ENCODE measurements at regions not wholly inside any gene's neighbourhood (a gene's known extent, or its start where the extent isn't known, plus 50 kb on each side); places are given as distances from the start of the nearest gene placed in this dataset.

DNA sequence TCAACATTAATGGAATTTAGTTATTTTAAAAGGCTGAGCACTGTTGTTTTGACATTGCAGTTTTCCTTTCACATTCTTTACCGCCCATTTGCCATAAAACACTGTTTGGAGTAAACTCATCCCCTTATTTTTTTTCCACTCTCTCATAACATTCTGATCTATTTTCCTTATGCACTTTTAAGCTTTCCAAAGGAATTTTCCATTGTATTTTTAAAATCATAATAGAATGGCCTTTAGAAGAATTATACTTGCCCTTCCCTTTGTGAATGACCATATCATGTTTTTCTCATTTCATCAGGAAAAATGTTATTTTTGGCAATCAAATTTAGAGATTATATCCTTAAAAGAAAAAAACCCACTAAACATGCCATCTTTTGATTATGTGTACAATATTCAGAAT lies 1074.2 kb downstream of the STIM2 start (continued):
- TF ChIP-seq, protein P1, sequence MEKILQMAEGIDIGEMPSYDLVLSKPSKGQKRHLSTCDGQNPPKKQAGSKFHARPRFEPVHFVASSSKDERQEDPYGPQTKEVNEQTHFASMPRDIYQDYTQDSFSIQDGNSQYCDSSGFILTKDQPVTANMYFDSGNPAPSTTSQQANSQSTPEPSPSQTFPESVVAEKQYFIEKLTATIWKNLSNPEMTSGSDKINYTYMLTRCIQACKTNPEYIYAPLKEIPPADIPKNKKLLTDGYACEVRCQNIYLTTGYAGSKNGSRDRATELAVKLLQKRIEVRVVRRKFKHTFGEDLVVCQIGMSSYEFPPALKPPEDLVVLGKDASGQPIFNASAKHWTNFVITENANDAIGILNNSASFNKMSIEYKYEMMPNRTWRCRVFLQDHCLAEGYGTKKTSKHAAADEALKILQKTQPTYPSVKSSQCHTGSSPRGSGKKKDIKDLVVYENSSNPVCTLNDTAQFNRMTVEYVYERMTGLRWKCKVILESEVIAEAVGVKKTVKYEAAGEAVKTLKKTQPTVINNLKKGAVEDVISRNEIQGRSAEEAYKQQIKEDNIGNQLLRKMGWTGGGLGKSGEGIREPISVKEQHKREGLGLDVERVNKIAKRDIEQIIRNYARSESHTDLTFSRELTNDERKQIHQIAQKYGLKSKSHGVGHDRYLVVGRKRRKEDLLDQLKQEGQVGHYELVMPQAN (conservative IDR thresholded peaks at IDR 0.05): no peak

DNA sequence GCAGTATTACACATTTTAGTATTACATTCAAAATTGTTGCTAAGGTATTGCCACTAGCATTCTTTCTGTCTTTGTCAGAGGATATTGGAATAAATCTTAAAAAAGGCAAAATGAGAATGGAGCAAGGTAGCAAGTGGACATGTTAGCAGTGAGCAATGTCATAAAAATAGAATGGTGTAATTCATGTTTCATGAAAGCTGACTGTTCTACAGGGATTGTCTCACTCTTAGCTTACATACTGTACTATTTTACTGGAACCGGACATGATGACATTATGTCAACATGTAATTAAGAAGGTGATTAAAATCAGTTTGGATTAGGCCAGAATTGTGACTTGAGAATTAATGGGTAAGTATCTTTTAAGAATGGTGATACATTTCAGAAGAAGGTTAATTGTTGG lies 1086.2 kb downstream of the STIM2 start:
- no peaks in the 10 kb centered on the region for H3K9me3 ChIP-seq (replicated peaks; ENCODE audit: control insufficient read depth, insufficient read depth, low read length)
- ChIA-PET CTCF (interaction anchor here (0.9 to 1.1 kb wide), 2 partner anchors 10 to 69 kb away, joined by 3 read pairs; no protein-coding TSS in a partner anchor), SMC1A (ENCODE audit: uncharacterized antibody, unreplicated experiment) (interaction anchor here (1.5 kb wide), 1 partner anchor 10 kb away, joined by 6 read pairs; no protein-coding TSS in a partner anchor), POLR2A (no interaction called here), RAD21 (ENCODE audit: unreplicated experiment) (interaction anchor here (0.6 to 0.9 kb wide), 3 partner anchors 15 to 253 kb away, joined by 3 read pairs; no protein-coding TSS in a partner anchor)
- DNase-seq (ENCODE audit: low read depth, low spot score): no peak
- FAIRE-seq: no peak
- H3K4me1 ChIP-seq (ENCODE audit: control insufficient read depth, insufficient read depth, low read length): no peaks in the 10 kb centered on the region
- 80% methylated on average over 1 of the region's 1 CpG for WGBS (ENCODE audit: insufficient coverage, insufficient replicate concordance, low lambda C conversion rate, missing lambda C conversion rate)
- TF ChIP-seq FOXM1 (IDR thresholded peaks at IDR 0.05; ENCODE audit: low read depth, low read length): no peak
- TF ChIP-seq, protein P2, sequence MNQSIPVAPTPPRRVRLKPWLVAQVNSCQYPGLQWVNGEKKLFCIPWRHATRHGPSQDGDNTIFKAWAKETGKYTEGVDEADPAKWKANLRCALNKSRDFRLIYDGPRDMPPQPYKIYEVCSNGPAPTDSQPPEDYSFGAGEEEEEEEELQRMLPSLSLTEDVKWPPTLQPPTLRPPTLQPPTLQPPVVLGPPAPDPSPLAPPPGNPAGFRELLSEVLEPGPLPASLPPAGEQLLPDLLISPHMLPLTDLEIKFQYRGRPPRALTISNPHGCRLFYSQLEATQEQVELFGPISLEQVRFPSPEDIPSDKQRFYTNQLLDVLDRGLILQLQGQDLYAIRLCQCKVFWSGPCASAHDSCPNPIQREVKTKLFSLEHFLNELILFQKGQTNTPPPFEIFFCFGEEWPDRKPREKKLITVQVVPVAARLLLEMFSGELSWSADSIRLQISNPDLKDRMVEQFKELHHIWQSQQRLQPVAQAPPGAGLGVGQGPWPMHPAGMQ (IDR thresholded peaks at IDR 0.05; ENCODE audit: borderline replicate concordance): no peak
- no peak overlapping the region for H2AFZ ChIP-seq (ENCODE audit: control insufficient read depth, low read depth, low read length)
- no peaks in the 10 kb centered on the region for H4K20me1 ChIP-seq (ENCODE audit: control insufficient read depth, insufficient read depth)
- no peak overlapping the region for H3K4me2 ChIP-seq (ENCODE audit: control insufficient read depth, insufficient read depth)
- no peaks in the 10 kb centered on the region for H3K79me2 ChIP-seq (ENCODE audit: control insufficient read depth, insufficient read depth, low read length)
- H3K27ac ChIP-seq (ENCODE audit: control insufficient read depth, insufficient read depth): no peak overlapping the region
- H3K4me3 ChIP-seq: no peak overlapping the region
- BruUV-seq (replicated peaks): no TSS peak
- ATAC-seq: no peak
- intact Hi-C loops (cut with micrococcal nuclease; ENCODE audit: unreplicated experiment) (no loop called here), in situ Hi-C loops (cut with MboI) (no loop called here)
- H3K27me3 ChIP-seq (replicated peaks in 1 of 2; ENCODE audit: control insufficient read depth in 2 of 2, insufficient read depth in 2 of 2, low read length in 1 of 2): no peaks in the 10 kb centered on the region
- no peak overlapping the region for H3K9ac ChIP-seq (ENCODE audit: control insufficient read depth, insufficient read depth, low read length)
- no peaks in the 10 kb centered on the region for H3K36me3 ChIP-seq (ENCODE audit: control insufficient read depth in 2 of 2, insufficient read depth in 2 of 2, low read length in 1 of 2)

Data from GM12878 (cell line).